Astrocyte (in vitro differentiated cells and primary cell): ENCODE measurements at regions not wholly inside any gene's neighbourhood (a gene's known extent, or its start where the extent isn't known, plus 50 kb on each side); places are given as distances from the start of the nearest gene placed in this dataset.
"Not testable (repeated sequence)": the region's sequence is repeated elsewhere in the genome, so short reads cannot be mapped to it uniquely, and the experiment has no call there.

Experiments used
- DNase-seq: peaks from one replicate; pipeline ENCODE4 v3.0.0-alpha.2; 2010; ENCODE audit warnings: low read depth
- FAIRE-seq: peaks from 2 replicates; lab custom pipeline; 2011; peaks lifted over from hg19 to GRCh38; lab: Jason Lieb, UNC
- H2AFZ ChIP-seq: 2 replicates; pipeline ENCODE4 v1.6.0; 2012; ENCODE audit warnings: low read depth, low read length, inconsistent platforms
- H3K27ac ChIP-seq: 2 replicates; pipeline ENCODE4 v1.5.1; 2011; ENCODE audit warnings: low read depth, low read length, inconsistent platforms
- H3K27me3 ChIP-seq: 2 replicates; pipeline ENCODE4 v1.6.0; 2011; ENCODE audit warnings: low read length, inconsistent platforms; ENCODE audit not compliant: insufficient read depth
- H3K36me3 ChIP-seq: 2 replicates; pipeline ENCODE4 v1.5.1; 2011; ENCODE audit warnings: low read length, inconsistent platforms; ENCODE audit not compliant: insufficient read depth
- H3K4me1 ChIP-seq: 2 replicates; pipeline ENCODE4 v1.5.1; 2011; ENCODE audit warnings: low read length, inconsistent platforms; ENCODE audit not compliant: insufficient read depth
- H3K4me2 ChIP-seq: 2 replicates; pipeline ENCODE4 v1.6.0; 2012; ENCODE audit warnings: low read length, inconsistent platforms
- H3K4me3 ChIP-seq: 2 replicates; pipeline ENCODE4 v1.5.1; 2011; ENCODE audit warnings: low read depth, mild to moderate bottlenecking, low read length, inconsistent platforms; ENCODE audit not compliant: insufficient read depth
- H3K79me2 ChIP-seq: 2 replicates; pipeline ENCODE4 v1.6.0; 2012; ENCODE audit warnings: mild to moderate bottlenecking, low read length, inconsistent platforms; ENCODE audit not compliant: insufficient read depth
- H3K9ac ChIP-seq: 2 replicates; pipeline ENCODE4 v1.6.0; 2012; ENCODE audit warnings: mild to moderate bottlenecking, low read length, inconsistent platforms
- H3K9me3 ChIP-seq: 2 replicates; pipeline ENCODE4 v1.5.1; 2012; ENCODE audit warnings: low read depth, mild to moderate bottlenecking, low read length, inconsistent platforms; ENCODE audit not compliant: insufficient read depth
- H4K20me1 ChIP-seq: 2 replicates; pipeline ENCODE4 v1.6.0; 2012; ENCODE audit warnings: low read length, inconsistent platforms; ENCODE audit not compliant: insufficient read depth
- H3K27ac Mint-ChIP-seq: one replicate; pipeline ENCODE4 v1.8.0; 2021; ENCODE audit warnings: mild to moderate bottlenecking, mixed read lengths; ENCODE audit not compliant: unreplicated experiment
- H3K27me3 Mint-ChIP-seq: one replicate; pipeline ENCODE4 v1.8.0; 2021; ENCODE audit warnings: low read depth, mixed read lengths; ENCODE audit not compliant: unreplicated experiment
- H3K36me3 Mint-ChIP-seq: one replicate; pipeline ENCODE4 v1.8.0; 2021; ENCODE audit warnings: low read depth, mixed read lengths; ENCODE audit not compliant: unreplicated experiment
- H3K4me1 Mint-ChIP-seq: one replicate; pipeline ENCODE4 v1.8.0; 2021; ENCODE audit warnings: low read depth, mixed read lengths; ENCODE audit not compliant: unreplicated experiment
- H3K4me3 Mint-ChIP-seq: one replicate; pipeline ENCODE4 v1.8.0; 2021; ENCODE audit warnings: mild to moderate bottlenecking, moderate library complexity, mixed read lengths; ENCODE audit not compliant: unreplicated experiment
- H3K9me3 Mint-ChIP-seq: one replicate; pipeline ENCODE4 v1.8.0; 2021; ENCODE audit warnings: mild to moderate bottlenecking, mixed read lengths; ENCODE audit not compliant: unreplicated experiment
- EZH2 ChIP-seq: IDR thresholded peaks from 2 replicates; pipeline ENCODE4 v1.6.1; 2012; ENCODE audit warnings: mild to moderate bottlenecking, low read length, inconsistent platforms; ENCODE audit not compliant: insufficient read depth
- TF ChIP-seq, protein P1 (sequence below): IDR thresholded peaks from 2 replicates; pipeline ENCODE4 v1.5.1; 2011; ENCODE audit warnings: low read depth, mild to moderate bottlenecking, inconsistent platforms, low read length, moderate library complexity; ENCODE audit not compliant: insufficient read depth

DNA sequence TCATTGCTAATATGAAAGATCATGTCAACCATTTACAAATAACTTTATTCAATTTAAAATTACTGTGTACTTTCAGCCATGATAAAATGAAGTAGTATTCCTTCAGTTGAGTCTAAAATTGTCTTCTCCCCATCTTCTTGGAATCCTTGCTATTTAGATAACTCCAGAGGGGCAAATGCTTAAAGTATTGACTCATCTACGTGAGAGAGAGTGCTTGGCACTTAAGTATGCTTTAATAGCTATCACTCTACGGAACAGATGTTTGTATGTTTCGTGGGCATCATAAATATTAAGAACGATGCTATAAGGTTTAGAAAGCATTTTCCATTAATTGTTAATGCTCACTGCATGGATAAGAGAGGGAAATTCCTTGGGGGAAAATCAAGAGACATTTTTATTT is 69.3 kb upstream of the MED13 start:
- Mint-ChIP-seq H3K27ac (peak overlapping the region; percentile 76), H3K36me3 (no peaks in the 10 kb centered on the region), H3K9me3 (no peaks in the 10 kb centered on the region), H3K4me3 (no peak overlapping the region), H3K4me1 (peaks cover 8% of the 10 kb centered on the region), H3K27me3 (no peaks in the 10 kb centered on the region)
- Histone ChIP-seq H3K9ac (no peak overlapping the region), H3K27ac (no peak overlapping the region), H3K4me2 (no peak overlapping the region), H3K79me2 (no peaks in the 10 kb centered on the region), H3K4me1 (no peaks in the 10 kb centered on the region), H2AFZ (no peak overlapping the region), H3K4me3 (no peak overlapping the region), H3K9me3 (no peaks in the 10 kb centered on the region), H3K36me3 (no peaks in the 10 kb centered on the region), H4K20me1 (no peaks in the 10 kb centered on the region), H3K27me3 (peaks cover 3% of the 10 kb centered on the region)
- FAIRE-seq (no peak), DNase-seq (peak; percentile 37)
- TF ChIP-seq, protein P1, sequence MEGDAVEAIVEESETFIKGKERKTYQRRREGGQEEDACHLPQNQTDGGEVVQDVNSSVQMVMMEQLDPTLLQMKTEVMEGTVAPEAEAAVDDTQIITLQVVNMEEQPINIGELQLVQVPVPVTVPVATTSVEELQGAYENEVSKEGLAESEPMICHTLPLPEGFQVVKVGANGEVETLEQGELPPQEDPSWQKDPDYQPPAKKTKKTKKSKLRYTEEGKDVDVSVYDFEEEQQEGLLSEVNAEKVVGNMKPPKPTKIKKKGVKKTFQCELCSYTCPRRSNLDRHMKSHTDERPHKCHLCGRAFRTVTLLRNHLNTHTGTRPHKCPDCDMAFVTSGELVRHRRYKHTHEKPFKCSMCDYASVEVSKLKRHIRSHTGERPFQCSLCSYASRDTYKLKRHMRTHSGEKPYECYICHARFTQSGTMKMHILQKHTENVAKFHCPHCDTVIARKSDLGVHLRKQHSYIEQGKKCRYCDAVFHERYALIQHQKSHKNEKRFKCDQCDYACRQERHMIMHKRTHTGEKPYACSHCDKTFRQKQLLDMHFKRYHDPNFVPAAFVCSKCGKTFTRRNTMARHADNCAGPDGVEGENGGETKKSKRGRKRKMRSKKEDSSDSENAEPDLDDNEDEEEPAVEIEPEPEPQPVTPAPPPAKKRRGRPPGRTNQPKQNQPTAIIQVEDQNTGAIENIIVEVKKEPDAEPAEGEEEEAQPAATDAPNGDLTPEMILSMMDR = no peak
- no peak for TF ChIP-seq EZH2

DNA sequence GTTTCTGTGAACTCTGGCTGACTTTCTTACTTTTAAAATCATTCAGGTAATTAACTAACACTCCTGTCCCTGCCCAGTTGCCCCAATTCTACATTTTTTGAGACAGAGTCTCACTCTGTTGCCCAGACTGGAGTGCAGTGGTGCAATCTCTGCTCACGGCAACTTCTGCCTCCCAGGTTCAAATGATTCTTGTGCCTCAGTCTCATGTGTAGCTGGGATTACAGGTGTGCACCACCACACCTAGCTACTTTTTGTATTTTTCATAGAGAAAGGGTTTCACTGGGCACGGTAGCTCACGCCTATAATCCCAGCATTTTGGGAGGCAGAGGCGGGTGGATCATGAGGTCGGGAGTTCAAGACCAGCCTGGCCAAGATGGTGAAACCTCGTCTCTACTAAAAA is 66.2 kb upstream of the MED13 start:
- H3K79me2 ChIP-seq, H3K27ac ChIP-seq, H3K36me3 Mint-ChIP-seq, H3K27me3 ChIP-seq, H3K36me3 ChIP-seq, H3K27ac Mint-ChIP-seq, DNase-seq, H3K4me3 ChIP-seq, H3K9me3 ChIP-seq, H3K9me3 Mint-ChIP-seq, H2AFZ ChIP-seq, H3K27me3 Mint-ChIP-seq, H3K9ac ChIP-seq, H4K20me1 ChIP-seq, H3K4me1 ChIP-seq, H3K4me3 Mint-ChIP-seq, FAIRE-seq, H3K4me2 ChIP-seq, H3K4me1 Mint-ChIP-seq: not testable (repeated sequence)

DNA sequence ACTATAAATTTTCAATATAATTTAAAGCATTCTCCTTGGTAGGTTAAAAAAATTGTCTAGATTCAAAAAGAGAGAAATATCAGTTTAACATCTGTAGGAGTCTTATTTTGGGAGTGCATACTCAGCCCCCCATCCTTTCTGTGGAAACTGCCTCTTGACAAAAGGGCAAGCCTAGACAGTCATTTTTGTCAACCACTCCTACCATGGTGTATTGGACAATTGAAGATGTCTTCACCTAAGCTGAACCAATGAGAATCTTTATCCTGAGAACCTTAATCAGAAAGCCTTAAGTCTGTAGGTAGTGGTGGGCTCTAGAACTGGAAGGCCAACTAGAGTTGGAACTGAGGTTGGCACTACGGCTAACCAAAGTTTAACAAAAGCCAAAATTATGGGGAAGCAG is 65.7 kb upstream of the MED13 start:
- Mint-ChIP-seq H3K9me3 (no peaks in the 10 kb centered on the region), H3K27me3 (no peaks in the 10 kb centered on the region), H3K4me3 (no peak overlapping the region), H3K27ac (no peak overlapping the region), H3K36me3 (no peaks in the 10 kb centered on the region), H3K4me1 (peaks cover 8% of the 10 kb centered on the region)
- Histone ChIP-seq H3K4me3 (no peak overlapping the region), H3K79me2 (no peaks in the 10 kb centered on the region), H3K27ac (no peak overlapping the region), H3K4me2 (no peak overlapping the region), H3K27me3 (no peaks in the 10 kb centered on the region), H3K36me3 (no peaks in the 10 kb centered on the region), H3K4me1 (no peaks in the 10 kb centered on the region), H2AFZ (no peak overlapping the region), H3K9ac (no peak overlapping the region), H4K20me1 (no peaks in the 10 kb centered on the region), H3K9me3 (no peaks in the 10 kb centered on the region)
- no peak for FAIRE-seq
- TF ChIP-seq EZH2 = no peak
- TF ChIP-seq, protein P1 = no peak
- DNase-seq = no peak
